Mesenchymal stem cell (in vitro differentiated cells and primary cell): ENCODE measurements at regions not wholly inside any gene's neighbourhood (a gene's known extent, or its start where the extent isn't known, plus 50 kb on each side); places are given as distances from the start of the nearest gene placed in this dataset.

Source experiments
- DNase-seq: peaks from one replicate; pipeline ENCODE4 v3.0.0-alpha.2; 2013
- H2AFZ ChIP-seq: one replicate; pipeline ENCODE4 v1.6.1; 2013; ENCODE audit warnings: low read depth, mild to moderate bottlenecking, control low read depth, inconsistent platforms, low read length, moderate library complexity
- H2AK5ac ChIP-seq: 2 replicates; pipeline ENCODE4 v1.6.1; 2013; ENCODE audit warnings: low read length, moderate library complexity, mild to moderate bottlenecking, inconsistent platforms; ENCODE audit not compliant: severe bottlenecking
- H2BK120ac ChIP-seq: one replicate; pipeline ENCODE4 v1.6.1; 2013; ENCODE audit warnings: low read depth, mild to moderate bottlenecking, inconsistent platforms, low read length, moderate library complexity
- H2BK12ac ChIP-seq, 2 experiments: one replicate each; pipeline ENCODE4 v1.6.1; 2013; ENCODE audit warnings: inconsistent platforms in 2 of 2, low read length in 2 of 2, mild to moderate bottlenecking in 2 of 2, moderate library complexity in 2 of 2, control low read depth in 1 of 2
- H2BK15ac ChIP-seq: one replicate; pipeline ENCODE4 v1.6.1; 2013; ENCODE audit warnings: mild to moderate bottlenecking, low read depth, inconsistent platforms; ENCODE audit not compliant: poor library complexity, severe bottlenecking
- H2BK5ac ChIP-seq: 2 replicates; pipeline ENCODE4 v1.6.1; 2013; ENCODE audit warnings: low read depth, mild to moderate bottlenecking, low read length, control low read depth, inconsistent platforms; ENCODE audit not compliant: poor library complexity, severe bottlenecking
- H3K14ac ChIP-seq, 2 experiments: one replicate each; pipeline ENCODE4 v1.6.1; 2013; ENCODE audit warnings: inconsistent platforms in 2 of 2, low read length in 2 of 2, control low read depth in 1 of 2, mild to moderate bottlenecking in 1 of 2, moderate library complexity in 1 of 2
- H3K18ac ChIP-seq, 2 experiments: one replicate each; pipeline ENCODE4 v1.6.1; 2013; ENCODE audit warnings: inconsistent platforms in 2 of 2, low read length in 2 of 2, control low read depth in 1 of 2, low read depth in 1 of 2, mild to moderate bottlenecking in 1 of 2
- H3K23ac ChIP-seq, 2 experiments: one replicate each; pipeline ENCODE4 v1.6.1; 2013; ENCODE audit warnings: inconsistent platforms in 2 of 2, low read length in 2 of 2, mild to moderate bottlenecking in 2 of 2, moderate library complexity in 2 of 2, control low read depth in 1 of 2
- H3K27ac ChIP-seq: 2 replicates; pipeline ENCODE4 v1.5.1; 2013; ENCODE audit warnings: mild to moderate bottlenecking, moderate library complexity, low read length, control low read depth, inconsistent platforms; ENCODE audit not compliant: poor library complexity, severe bottlenecking
- H3K27me3 ChIP-seq, 2 experiments: 2 replicates each; pipeline versions ENCODE4 v1.6.1 to v1.7.0; 2013; ENCODE audit warnings: low read length in 2 of 2, mild to moderate bottlenecking in 2 of 2, moderate library complexity in 2 of 2, control low read depth in 1 of 2, inconsistent platforms in 1 of 2; ENCODE audit not compliant: control insufficient read depth in 1 of 2, insufficient read depth in 1 of 2
- H3K36me3 ChIP-seq, 2 experiments: 2 replicates each; pipeline versions ENCODE4 v1.6.1 to v1.7.0; 2013; ENCODE audit warnings: low read length in 2 of 2, control low read depth in 1 of 2, inconsistent platforms in 1 of 2, low read depth in 1 of 2, mild to moderate bottlenecking in 1 of 2; ENCODE audit not compliant: insufficient read depth in 2 of 2, control insufficient read depth in 1 of 2
- H3K4ac ChIP-seq, 2 experiments: one replicate each; pipeline ENCODE4 v1.6.1; 2013; ENCODE audit warnings: inconsistent platforms in 2 of 2, low read length in 2 of 2, mild to moderate bottlenecking in 2 of 2, moderate library complexity in 2 of 2, control low read depth in 1 of 2, low read depth in 1 of 2
- H3K4me1 ChIP-seq: 2 replicates; pipeline ENCODE4 v1.6.1; 2013; ENCODE audit warnings: low read depth, low read length, control low read depth; ENCODE audit not compliant: control insufficient read depth, insufficient read depth
- H3K4me2 ChIP-seq: 2 replicates; pipeline ENCODE4 v1.6.1; 2013; ENCODE audit warnings: low read length, mild to moderate bottlenecking, inconsistent platforms; ENCODE audit not compliant: poor library complexity, severe bottlenecking
- H3K4me3 ChIP-seq, 2 experiments: 2 replicates each; pipeline versions ENCODE4 v1.5.1 to v1.7.0; 2013; ENCODE audit warnings: low read length in 2 of 2, mild to moderate bottlenecking in 2 of 2, control low read depth in 1 of 2, low read depth in 1 of 2; ENCODE audit not compliant: insufficient read depth in 1 of 2
- H3K79me1 ChIP-seq: replicated peaks from 2 replicates; pipeline ENCODE4 v1.6.1; 2013; ENCODE audit warnings: mild to moderate bottlenecking, control low read depth, low read length, inconsistent platforms; ENCODE audit not compliant: poor library complexity, severe bottlenecking
- H3K9ac ChIP-seq: 2 replicates; pipeline ENCODE4 v1.7.0; 2013; ENCODE audit warnings: mild to moderate bottlenecking, low read length, moderate library complexity
- H3K9me3 ChIP-seq: 2 replicates; pipeline ENCODE4 v1.7.0; 2013; ENCODE audit warnings: mild to moderate bottlenecking, low read length; ENCODE audit not compliant: control insufficient read depth
- H4K8ac ChIP-seq: one replicate; pipeline ENCODE4 v1.6.1; 2013; ENCODE audit warnings: inconsistent platforms, mild to moderate bottlenecking, low read length, moderate library complexity
- H4K91ac ChIP-seq: one replicate; pipeline ENCODE4 v1.6.1; 2013; ENCODE audit warnings: mild to moderate bottlenecking, low read length, inconsistent platforms
- WGBS: methylation state at CpG from one replicate; pipeline ENCODE4 v1.1.7; 2013; ENCODE audit warnings: mixed read lengths; 5-methylcytosine and 5-hydroxymethylcytosine counted together

GRCh38 chr11:115806056-115806455 lies 301.8 kb upstream of the CADM1 start:
- no peak overlapping the region for H4K91ac ChIP-seq
- no peak overlapping the region for H3K4me3 ChIP-seq
- DNase-seq, result no peak
- H3K18ac ChIP-seq, result no peak overlapping the region
- H4K8ac ChIP-seq, result no peak overlapping the region
- no peak overlapping the region for H2BK12ac ChIP-seq
- H3K27ac ChIP-seq, result no peak overlapping the region
- no peak overlapping the region for H2AFZ ChIP-seq
- no peak overlapping the region for H3K4ac ChIP-seq
- peaks cover 28% of the 10 kb centered on the region for H3K9me3 ChIP-seq
- no peak overlapping the region for H2AK5ac ChIP-seq
- no peaks in the 10 kb centered on the region for H3K4me1 ChIP-seq
- no peak overlapping the region for H2BK5ac ChIP-seq
- H3K27me3 ChIP-seq, result no peaks in the 10 kb centered on the region
- H3K79me1 ChIP-seq, result no peaks in the 10 kb centered on the region
- no peak overlapping the region for H2BK15ac ChIP-seq
- no peak overlapping the region for H3K9ac ChIP-seq
- no peak overlapping the region for H2BK120ac ChIP-seq
- H3K4me2 ChIP-seq, result no peak overlapping the region
- no peak overlapping the region for H3K23ac ChIP-seq
- WGBS, result 94% methylated on average over 2 of the region's 2 CpGs
- H3K14ac ChIP-seq, result no peak overlapping the region
- no peaks in the 10 kb centered on the region for H3K36me3 ChIP-seq

- no peak overlapping the region for H3K27ac ChIP-seq
- H3K14ac ChIP-seq, result no peak overlapping the region
- H3K4ac ChIP-seq, result no peak overlapping the region
- no peak overlapping the region for H2BK120ac ChIP-seq
- H2AK5ac ChIP-seq, result no peak overlapping the region
- H3K79me1 ChIP-seq, result no peaks in the 10 kb centered on the region
- peaks cover 0 to 1% of the 10 kb centered on the region in 2 experiments for H3K27me3 ChIP-seq
- H4K8ac ChIP-seq, result no peak overlapping the region
- H2BK15ac ChIP-seq, result no peak overlapping the region
- no peaks in the 10 kb centered on the region for H3K36me3 ChIP-seq
- H3K18ac ChIP-seq, result no peak overlapping the region
- H3K4me1 ChIP-seq, result no peaks in the 10 kb centered on the region
- no peak overlapping the region for H2BK12ac ChIP-seq
- H3K9ac ChIP-seq, result no peak overlapping the region
- no peak overlapping the region for H3K4me3 ChIP-seq
- no peak overlapping the region for H2AFZ ChIP-seq
- no peak overlapping the region for H3K4me2 ChIP-seq
- H4K91ac ChIP-seq, result no peak overlapping the region
- H3K23ac ChIP-seq, result no peak overlapping the region
- WGBS, result 83% methylated on average over 2 of the region's 2 CpGs
- DNase-seq, result no peak
- H2BK5ac ChIP-seq, result no peak overlapping the region
- peaks cover 6% of the 10 kb centered on the region for H3K9me3 ChIP-seq
Measured at GRCh38 chr11:115803073-115803740, 299.0 kb upstream of the CADM1 start.

- no peak overlapping the region for H2BK15ac ChIP-seq
- H2AK5ac ChIP-seq, result no peak overlapping the region
- H2BK120ac ChIP-seq, result no peak overlapping the region
- H3K79me1 ChIP-seq, result no peaks in the 10 kb centered on the region
- no peak overlapping the region for H2BK12ac ChIP-seq
- no peaks in the 10 kb centered on the region for H3K36me3 ChIP-seq
- H3K27ac ChIP-seq, result no peak overlapping the region
- no peak overlapping the region for H3K18ac ChIP-seq
- no peak overlapping the region for H4K8ac ChIP-seq
- no peaks in the 10 kb centered on the region for H3K4me1 ChIP-seq
- H3K9ac ChIP-seq, result no peak overlapping the region
- H3K4ac ChIP-seq, result no peak overlapping the region
- no peak overlapping the region for H2AFZ ChIP-seq
- no peak for DNase-seq
- H3K27me3 ChIP-seq, result peaks cover 0 to 7% of the 10 kb centered on the region in 2 experiments
- H2BK5ac ChIP-seq, result no peak overlapping the region
- H3K4me3 ChIP-seq, result no peak overlapping the region
- no peak overlapping the region for H4K91ac ChIP-seq
- H3K23ac ChIP-seq, result no peak overlapping the region
- WGBS, result 56% methylated on average over 3 of the region's 3 CpGs
- no peak overlapping the region for H3K14ac ChIP-seq
- no peak overlapping the region for H3K4me2 ChIP-seq
- H3K9me3 ChIP-seq, result peaks cover 6% of the 10 kb centered on the region
Measured at GRCh38 chr11:115802641-115803040, 298.4 kb upstream of the CADM1 start.

GRCh38 chr11:115792903-115793302 lies 288.7 kb upstream of the CADM1 start:
- Histone ChIP-seq H3K27ac (no peak overlapping the region), H3K9me3 (no peaks in the 10 kb centered on the region), H2BK120ac (no peak overlapping the region), H3K18ac (no peak overlapping the region), H3K23ac (no peak overlapping the region), H2BK15ac (no peak overlapping the region), H2AFZ (no peak overlapping the region), H3K79me1 (no peaks in the 10 kb centered on the region), H3K14ac (no peak overlapping the region), H3K9ac (no peak overlapping the region), H2AK5ac (no peak overlapping the region), H3K4ac (no peak overlapping the region), H3K4me1 (no peaks in the 10 kb centered on the region), H2BK12ac (no peak overlapping the region), H3K36me3 (no peaks in the 10 kb centered on the region), H3K27me3 (peaks cover 0 to 16% of the 10 kb centered on the region in 2 experiments), H4K8ac (no peak overlapping the region), H2BK5ac (no peak overlapping the region), H4K91ac (no peak overlapping the region), H3K4me2 (no peak overlapping the region), H3K4me3 (no peak overlapping the region)
- DNase-seq, result no peak
- WGBS, result 88% methylated on average over 6 of the region's 6 CpGs
